PC-3 (cell line): ENCODE measurements at regions not wholly inside any gene's neighbourhood (a gene's known extent, or its start where the extent isn't known, plus 50 kb on each side); places are given as distances from the start of the nearest gene placed in this dataset.

Source experiments
- ATAC-seq: fragments of 200-7000 bp; cut with Tn5 transposase; 2 replicates; pipeline ENCODE4 v1.9.1; 2020; ENCODE audit warnings: mild to moderate bottlenecking, moderate library complexity
- BruUV-seq: library from RNA; stranded (reverse); fragments of 400-500 nt; replicated peaks from 2 replicates; lab custom pipeline; 2021; lab: Mats Ljungman, UMichigan
- CTCF ChIA-PET: fragments of 300-600 bp; sonication (Branson Sonifier 250); formaldehyde crosslinking; loops from one replicate; lab custom pipeline; 2022; ENCODE audit warnings: antibody characterized with exemption; lab: Charles Lee
- POLR2A ChIA-PET: fragments of 300-600 bp; sonication (Branson Sonifier 250); formaldehyde crosslinking; loops from one replicate; lab custom pipeline; 2022; ENCODE audit warnings: antibody characterized with exemption; ENCODE audit not compliant: unreplicated experiment; lab: Charles Lee
- DNase-seq: peaks from one replicate; pipeline ENCODE4 v3.0.0-alpha.2; 2015
- H2AFZ ChIP-seq: fragments of 300-600 bp; sonication (generic); 2 replicates; pipeline ENCODE4 v1.6.0; 2016; ENCODE audit warnings: antibody characterized with exemption, low read length
- H3F3A ChIP-seq: fragments of 300-600 bp; sonication (generic); one replicate; pipeline ENCODE4 v1.6.0; 2017; ENCODE audit warnings: antibody characterized with exemption, low read length, control low read depth, mild to moderate bottlenecking; ENCODE audit not compliant: unreplicated experiment
- H3K27ac ChIP-seq: fragments of 300-600 bp; sonication (generic); 2 replicates; pipeline ENCODE4 v1.5.1; 2016; ENCODE audit warnings: mild to moderate bottlenecking, low read length
- H3K27me3 ChIP-seq: fragments of 300-600 bp; sonication (generic); 2 replicates; pipeline ENCODE4 v1.6.1; 2016; ENCODE audit warnings: low read length, mixed read lengths
- H3K36me3 ChIP-seq: fragments of 300-600 bp; sonication (generic); 2 replicates; pipeline ENCODE4 v1.6.1; 2016; ENCODE audit warnings: low read depth, mixed run types, low read length, mixed read lengths
- H3K4me1 ChIP-seq: fragments of 300-600 bp; sonication (generic); 2 replicates; pipeline ENCODE4 v1.5.1; 2016; ENCODE audit warnings: low read length; ENCODE audit not compliant: insufficient read depth
- H3K4me2 ChIP-seq: fragments of 300-600 bp; sonication (generic); 2 replicates; pipeline ENCODE4 v1.6.0; 2016; ENCODE audit warnings: low read length
- H3K4me3 ChIP-seq: fragments of 300-600 bp; sonication (generic); 2 replicates; pipeline ENCODE4 v1.5.1; 2016; ENCODE audit warnings: mild to moderate bottlenecking, low read length, mixed read lengths
- H3K79me2 ChIP-seq: fragments of 300-600 bp; sonication (generic); 2 replicates; pipeline ENCODE4 v1.6.1; 2017; ENCODE audit warnings: low read length, mixed read lengths
- H3K9ac ChIP-seq: fragments of 300-600 bp; sonication (generic); 2 replicates; pipeline ENCODE4 v1.6.0; 2016; ENCODE audit warnings: mild to moderate bottlenecking, low read length
- H3K9me2 ChIP-seq: fragments of 300-600 bp; sonication (generic); replicated peaks from 2 replicates; pipeline ENCODE4 v1.6.1; 2016; ENCODE audit warnings: mixed run types, low read length, mixed read lengths
- H3K9me3 ChIP-seq: fragments of 300-600 bp; sonication (generic); 2 replicates; pipeline ENCODE4 v1.6.1; 2016; ENCODE audit warnings: low read length, mixed read lengths
- H4K20me1 ChIP-seq: fragments of 300-600 bp; sonication (generic); 2 replicates; pipeline ENCODE4 v1.6.1; 2016; ENCODE audit warnings: low read length, mixed read lengths
- CTCF ChIP-seq: fragments of 300-600 bp; sonication (generic); conservative IDR thresholded peaks from 2 replicates; pipeline ENCODE4 v1.5.1; 2017; ENCODE audit warnings: antibody characterized with exemption, low read depth, mild to moderate bottlenecking, low read length
- EZH2 ChIP-seq: fragments of 300-600 bp; sonication (generic); IDR thresholded peaks from one replicate; pipeline ENCODE4 v1.6.1; 2017; ENCODE audit warnings: antibody characterized with exemption, mild to moderate bottlenecking, low read length; ENCODE audit not compliant: unreplicated experiment
- EZH2phosphoT487 ChIP-seq: fragments of 300-600 bp; sonication (generic); IDR thresholded peaks from 2 replicates; pipeline ENCODE4 v1.6.1; 2018; ENCODE audit warnings: mild to moderate bottlenecking, antibody characterized with exemption, low read length, borderline replicate concordance
- intact Hi-C: fragments of 100-400 bp; cut with micrococcal nuclease; formaldehyde crosslinking; loops from 2 replicates; pipeline ENCODE4 v1.9.0; 2023

- Histone ChIP-seq H2AFZ (no peak overlapping the region), H3K9ac (no peak overlapping the region), H3K4me2 (no peak overlapping the region), H3K27ac (no peak overlapping the region), H3K27me3 (no peaks in the 10 kb centered on the region), H3K4me1 (no peaks in the 10 kb centered on the region), H3K9me3 (no peaks in the 10 kb centered on the region), H4K20me1 (no peaks in the 10 kb centered on the region), H3K4me3 (no peak overlapping the region), H3F3A (no peaks in the 10 kb centered on the region), H3K9me2 (no peaks in the 10 kb centered on the region), H3K36me3 (no peaks in the 10 kb centered on the region), H3K79me2 (no peaks in the 10 kb centered on the region)
- ATAC-seq = no peak
- BruUV-seq = no TSS peak
- intact Hi-C loops = no loop called here
- DNase-seq = no peak
- POLR2A ChIA-PET = no interaction called here
- TF ChIP-seq EZH2 = no peak
- TF ChIP-seq EZH2phosphoT487 = no peak
- no peak for TF ChIP-seq CTCF
- CTCF ChIA-PET = no interaction called here
Measured at GRCh38 chr2:59093571-59093970, 852.4 kb upstream of the FANCL start.

- Histone ChIP-seq H3K27ac (no peak overlapping the region), H2AFZ (no peak overlapping the region), H3K4me3 (no peak overlapping the region), H3K4me2 (no peak overlapping the region), H3F3A (no peaks in the 10 kb centered on the region), H4K20me1 (no peaks in the 10 kb centered on the region), H3K9me2 (no peaks in the 10 kb centered on the region), H3K4me1 (no peaks in the 10 kb centered on the region), H3K9me3 (no peaks in the 10 kb centered on the region), H3K79me2 (no peaks in the 10 kb centered on the region), H3K27me3 (peaks cover 4% of the 10 kb centered on the region; the same call in 1 of the 2 replicates), H3K36me3 (no peaks in the 10 kb centered on the region), H3K9ac (no peak overlapping the region)
- BruUV-seq = no TSS peak
- ChIA-PET CTCF (no interaction called here), POLR2A (no interaction called here)
- DNase-seq (no peak), ATAC-seq (no peak)
- intact Hi-C loops = no loop called here
- no peak for TF ChIP-seq CTCF
- TF ChIP-seq EZH2 = no peak
- TF ChIP-seq EZH2phosphoT487 = no peak
Measured at GRCh38 chr2:59084326-59084725, 843.2 kb upstream of the FANCL start.

DNA sequence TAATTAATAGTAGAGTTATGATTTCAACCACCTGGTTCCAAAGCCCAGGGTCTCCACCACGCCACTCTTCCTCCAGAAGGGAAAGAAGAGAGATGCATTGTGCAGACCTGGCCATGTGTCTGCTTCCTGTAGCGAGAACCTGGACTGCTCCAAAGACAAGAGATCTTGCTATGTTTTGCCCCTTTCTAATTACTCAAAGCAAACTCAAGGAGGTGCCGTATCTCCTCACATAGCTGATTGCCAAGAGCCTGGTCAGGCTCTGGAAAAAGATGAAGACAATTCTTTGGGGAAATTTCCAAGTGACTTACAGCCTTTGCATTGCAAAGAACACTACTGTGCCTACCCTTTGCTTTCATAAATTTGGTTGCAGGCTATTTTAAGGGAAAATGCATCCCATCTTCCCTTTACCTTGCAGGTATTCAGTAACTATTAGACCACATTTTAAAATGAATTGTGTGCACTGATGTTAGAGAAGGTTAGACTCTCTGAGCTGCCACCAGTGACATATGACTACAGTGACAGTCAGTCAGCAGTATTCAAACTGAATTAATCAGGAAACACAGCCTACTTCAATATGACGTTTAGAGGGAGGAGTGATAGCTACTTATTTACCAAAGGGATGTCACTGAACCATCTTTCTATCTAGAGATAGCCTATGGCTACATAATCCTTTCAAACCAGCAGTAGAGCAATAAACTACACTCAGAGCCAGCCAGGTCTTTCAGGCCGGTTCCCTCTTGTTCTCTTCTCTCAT is 842.1 kb upstream of the FANCL start:
- Histone ChIP-seq H4K20me1 (no peaks in the 10 kb centered on the region), H3K27me3 (peaks cover 10% of the 10 kb centered on the region; the same call in 1 of the 2 replicates), H2AFZ (no peak overlapping the region), H3K9ac (no peak overlapping the region), H3K4me2 (no peak overlapping the region), H3K27ac (no peak overlapping the region), H3K9me3 (no peaks in the 10 kb centered on the region), H3K36me3 (no peaks in the 10 kb centered on the region), H3F3A (no peaks in the 10 kb centered on the region), H3K9me2 (no peaks in the 10 kb centered on the region), H3K4me1 (no peaks in the 10 kb centered on the region), H3K4me3 (no peak overlapping the region), H3K79me2 (no peaks in the 10 kb centered on the region)
- DNase-seq = no peak
- intact Hi-C loops = no loop called here
- no peak for ATAC-seq
- ChIA-PET CTCF (no interaction called here), POLR2A (no interaction called here)
- BruUV-seq = no TSS peak
- TF ChIP-seq EZH2 (no peak), CTCF (no peak), EZH2phosphoT487 (no peak)
